ENCODE measurements at regions not wholly inside any gene's neighbourhood (a gene's known extent, or its start where the extent isn't known, plus 50 kb on each side); places are given as distances from the start of the nearest gene placed in this dataset.

GRCh38 chr19:5254944-5255343 lies 85.7 kb downstream of the PTPRS start:
- Histone ChIP-seq H3K9me3 (ENCODE audit: low read length) (peaks cover 9% of the 10 kb centered on the region), H3K36me3 (ENCODE audit: insufficient read depth, low read length) (peaks cover 23% of the 10 kb centered on the region), H3K27me3 (ENCODE audit: insufficient read depth, low read depth, low read length) (no peaks in the 10 kb centered on the region), H3K79me2 (replicated peaks; ENCODE audit: insufficient read depth, low read length) (no peaks in the 10 kb centered on the region), H3F3A (ENCODE audit: insufficient read depth, low read length, poor library complexity, severe bottlenecking) (no peaks in the 10 kb centered on the region), H3K9ac (ENCODE audit: low read length) (no peak overlapping the region), H2AFZ (ENCODE audit: low read depth, low read length) (no peak overlapping the region), H4K20me1 (ENCODE audit: insufficient read depth) (no peaks in the 10 kb centered on the region), H3K4me3 (ENCODE audit: low read length) (no peak overlapping the region), H3K27ac (ENCODE audit: low read length) (no peak overlapping the region), H3K9me2 (ENCODE audit: insufficient read depth, low read length) (no peaks in the 10 kb centered on the region), H3K4me2 (ENCODE audit: low read length) (no peak overlapping the region)
- no peak for TF ChIP-seq REST (IDR thresholded peaks at IDR 0.05; ENCODE audit: borderline replicate concordance)
- no peak for TF ChIP-seq MXI1 (conservative IDR thresholded peaks at IDR 0.05; ENCODE audit: poor library complexity, severe bottlenecking)
- no peak for TF ChIP-seq RAD21 (conservative IDR thresholded peaks at IDR 0.05)
- TF ChIP-seq EP300 (conservative IDR thresholded peaks at IDR 0.05; ENCODE audit: poor library complexity, severe bottlenecking) = no peak

- Histone ChIP-seq H2AFZ (ENCODE audit: low read depth, low read length) (no peak overlapping the region), H3K4me3 (ENCODE audit: low read length) (no peak overlapping the region), H3K79me2 (replicated peaks; ENCODE audit: insufficient read depth, low read length) (no peaks in the 10 kb centered on the region), H3K9me3 (ENCODE audit: low read length) (peaks cover 9% of the 10 kb centered on the region), H3K9me2 (ENCODE audit: insufficient read depth, low read length) (no peaks in the 10 kb centered on the region), H3F3A (ENCODE audit: insufficient read depth, low read length, poor library complexity, severe bottlenecking) (no peaks in the 10 kb centered on the region), H4K20me1 (ENCODE audit: insufficient read depth) (no peaks in the 10 kb centered on the region), H3K27me3 (ENCODE audit: insufficient read depth, low read depth, low read length) (no peaks in the 10 kb centered on the region), H3K4me2 (ENCODE audit: low read length) (no peak overlapping the region), H3K27ac (ENCODE audit: low read length) (no peak overlapping the region), H3K9ac (ENCODE audit: low read length) (no peak overlapping the region), H3K36me3 (ENCODE audit: insufficient read depth, low read length) (peaks cover 23% of the 10 kb centered on the region)
- no peak for TF ChIP-seq REST (IDR thresholded peaks at IDR 0.05; ENCODE audit: borderline replicate concordance)
- no peak for TF ChIP-seq POLR2AphosphoS5 (IDR thresholded peaks at IDR 0.05)
- TF ChIP-seq MXI1 (conservative IDR thresholded peaks at IDR 0.05; ENCODE audit: poor library complexity, severe bottlenecking) = no peak
- TF ChIP-seq EP300 (conservative IDR thresholded peaks at IDR 0.05; ENCODE audit: poor library complexity, severe bottlenecking) = no peak
- no peak for TF ChIP-seq RAD21 (conservative IDR thresholded peaks at IDR 0.05)
These were observed 86.1 kb downstream of the PTPRS start for GRCh38 chr19:5254543-5254942.

- Histone ChIP-seq H3K9me2 (ENCODE audit: insufficient read depth, low read length) (no peaks in the 10 kb centered on the region), H4K20me1 (ENCODE audit: insufficient read depth) (no peaks in the 10 kb centered on the region), H3K36me3 (ENCODE audit: insufficient read depth, low read length) (peaks cover 23% of the 10 kb centered on the region), H3F3A (ENCODE audit: insufficient read depth, low read length, poor library complexity, severe bottlenecking) (no peaks in the 10 kb centered on the region), H3K79me2 (replicated peaks; ENCODE audit: insufficient read depth, low read length) (no peaks in the 10 kb centered on the region), H3K9me3 (ENCODE audit: low read length) (peaks cover 9% of the 10 kb centered on the region), H3K27me3 (ENCODE audit: insufficient read depth, low read depth, low read length) (no peaks in the 10 kb centered on the region), H3K9ac (ENCODE audit: low read length) (no peak overlapping the region), H3K4me3 (ENCODE audit: low read length) (no peak overlapping the region), H3K4me2 (ENCODE audit: low read length) (no peak overlapping the region), H3K27ac (ENCODE audit: low read length) (no peak overlapping the region), H2AFZ (ENCODE audit: low read depth, low read length) (no peak overlapping the region)
- no peak for TF ChIP-seq EZH2 (IDR thresholded peaks at IDR 0.05; ENCODE audit: borderline replicate concordance, insufficient read depth, low read length, poor library complexity, severe bottlenecking)
- no peak for TF ChIP-seq RAD21 (conservative IDR thresholded peaks at IDR 0.05)
- no peak for TF ChIP-seq SMC3 (conservative IDR thresholded peaks at IDR 0.05; ENCODE audit: poor library complexity)
- TF ChIP-seq MXI1 (conservative IDR thresholded peaks at IDR 0.05; ENCODE audit: poor library complexity, severe bottlenecking) = no peak
- TF ChIP-seq REST (IDR thresholded peaks at IDR 0.05; ENCODE audit: borderline replicate concordance) = no peak
- no peak for TF ChIP-seq EP300 (conservative IDR thresholded peaks at IDR 0.05; ENCODE audit: poor library complexity, severe bottlenecking)
- no peak for TF ChIP-seq POLR2AphosphoS5 (IDR thresholded peaks at IDR 0.05)
These were observed 87.1 kb downstream of the PTPRS start for GRCh38 chr19:5253406-5254110.
